ENCODE measurements at regions not wholly inside any gene's neighbourhood (a gene's known extent, or its start where the extent isn't known, plus 50 kb on each side); places are given as distances from the start of the nearest gene placed in this dataset.
"Not testable (repeated sequence)": the region's sequence is repeated elsewhere in the genome, so short reads cannot be mapped to it uniquely, and the experiment has no call there.

- DNase-seq: no peak
These were observed 174.3 kb downstream of the CPS1 start for GRCh38 chr2:210730672-210731071.

DNA sequence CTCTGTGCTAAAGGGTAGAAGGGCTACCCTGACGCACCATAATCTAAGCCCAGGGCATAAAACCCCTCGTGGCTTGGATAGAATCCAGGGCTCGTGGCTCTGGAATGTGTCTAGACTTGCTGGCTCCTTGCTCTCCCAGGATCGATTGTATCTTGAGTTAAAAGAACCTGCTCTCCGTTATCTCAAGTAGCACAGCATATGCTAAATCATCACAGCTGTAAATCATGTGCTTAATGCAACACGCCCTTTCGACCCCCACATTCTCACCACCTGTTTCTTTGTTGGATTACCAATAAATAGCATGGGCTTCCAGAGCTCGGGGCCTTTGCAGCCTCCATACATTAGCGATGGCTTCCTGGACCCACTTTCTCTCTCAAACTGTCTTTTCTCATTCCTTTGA, 190.4 kb downstream of the CPS1 start:
- DNase-seq: not testable (repeated sequence)

- DNase-seq: no peak
These were observed 196.1 kb downstream of the CPS1 start for GRCh38 chr2:210752532-210752931.

GRCh38 chr2:210753386-210753785, 197.0 kb downstream of the CPS1 start:
- no peak for DNase-seq

- DNase-seq: no peak
These were observed 200.5 kb downstream of the CPS1 start for GRCh38 chr2:210756855-210757254.

DNA sequence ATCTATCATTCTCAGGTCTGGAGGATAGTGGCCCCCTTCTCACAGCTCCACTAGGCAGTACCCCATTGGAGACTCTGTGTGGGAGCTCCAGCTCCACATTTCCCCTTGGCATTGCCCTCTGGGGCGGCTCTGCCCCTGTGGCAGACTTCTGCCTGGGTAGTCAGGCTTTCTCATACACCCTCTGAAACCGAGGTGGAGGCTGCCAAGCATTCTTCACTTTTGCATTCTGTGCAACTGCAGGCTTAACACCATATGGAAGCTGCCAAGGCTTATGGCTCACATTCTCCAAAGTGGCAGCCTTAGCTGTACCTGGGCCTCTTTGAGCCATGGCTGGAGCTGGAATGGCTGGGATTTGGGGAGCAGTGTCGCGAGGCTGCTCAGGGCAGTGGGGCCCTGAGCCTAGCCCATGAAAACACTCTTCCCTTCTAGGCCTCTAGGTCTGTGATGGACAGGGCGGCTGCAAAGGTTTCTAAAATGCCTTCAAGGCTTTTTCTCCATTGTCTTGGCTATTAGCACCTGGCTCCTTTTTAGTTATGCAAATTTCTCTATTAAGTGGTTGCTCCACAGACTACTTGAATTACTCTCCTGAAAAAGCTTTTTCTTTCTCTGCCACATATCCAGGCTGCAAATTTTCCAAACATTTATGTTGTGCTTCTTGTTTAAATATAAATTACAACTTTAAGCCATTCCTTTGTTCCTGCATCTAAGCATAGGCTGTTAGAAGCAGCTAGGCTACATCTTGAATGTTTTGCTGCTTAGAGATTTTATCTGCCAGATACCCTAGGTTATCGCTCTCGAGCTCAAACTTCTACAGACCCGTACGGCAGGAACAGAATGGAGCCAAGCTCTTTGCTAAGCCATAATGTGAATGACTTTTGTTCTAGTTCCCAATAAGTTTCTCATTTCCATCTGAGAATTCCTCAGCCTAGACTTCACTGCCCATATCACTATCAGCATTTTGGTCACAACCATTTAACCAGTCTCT, 206.5 kb downstream of the CPS1 start:
- DNase-seq: no peak

GRCh38 chr2:210768329-210768910, 212.0 kb downstream of the CPS1 start:
- DNase-seq: no peak

DNA sequence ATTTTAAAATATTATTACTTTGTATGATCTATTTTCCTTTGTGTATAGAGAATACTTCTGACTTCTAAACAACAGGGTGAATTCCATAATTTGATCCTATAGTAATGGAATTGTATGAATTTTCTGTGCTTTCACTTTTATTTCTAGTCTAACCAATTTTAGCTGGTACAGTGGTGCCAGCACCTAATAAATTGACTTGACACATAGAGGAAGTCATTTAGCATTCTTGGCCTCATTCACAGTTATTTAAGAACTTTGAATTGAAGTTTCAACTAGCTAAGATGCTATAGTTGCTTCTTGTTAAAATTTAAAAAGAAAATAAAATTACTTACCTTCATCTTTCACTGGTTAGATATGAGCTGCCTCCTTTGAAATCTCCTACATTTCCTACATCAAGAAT, 220.4 kb downstream of the CPS1 start:
- no peak for DNase-seq

GRCh38 chr2:210782222-210782621, 225.8 kb downstream of the CPS1 start:
- no peak for DNase-seq

- not testable (repeated sequence) for DNase-seq
These were observed 231.4 kb downstream of the CPS1 start for GRCh38 chr2:210787831-210788230.

DNA sequence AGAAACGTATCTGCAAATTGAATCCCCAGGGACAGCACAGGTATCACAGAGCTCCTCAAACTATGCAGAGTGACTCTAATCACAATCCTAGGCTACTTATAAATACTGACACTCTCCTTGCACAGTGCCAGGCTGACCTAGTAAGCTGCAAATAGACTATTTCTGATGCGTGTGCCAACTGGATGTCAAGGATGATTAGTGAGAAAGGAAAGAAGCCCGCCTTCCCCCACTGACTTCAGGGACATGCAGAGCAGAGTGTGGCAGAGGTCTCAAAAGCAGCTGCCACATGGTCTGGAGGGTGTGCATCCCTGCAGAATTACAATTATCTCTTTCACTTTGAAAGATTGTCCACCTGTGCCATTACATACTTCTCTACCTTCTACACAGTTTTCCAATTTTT, 235.6 kb downstream of the CPS1 start:
- no peak for DNase-seq

DNA sequence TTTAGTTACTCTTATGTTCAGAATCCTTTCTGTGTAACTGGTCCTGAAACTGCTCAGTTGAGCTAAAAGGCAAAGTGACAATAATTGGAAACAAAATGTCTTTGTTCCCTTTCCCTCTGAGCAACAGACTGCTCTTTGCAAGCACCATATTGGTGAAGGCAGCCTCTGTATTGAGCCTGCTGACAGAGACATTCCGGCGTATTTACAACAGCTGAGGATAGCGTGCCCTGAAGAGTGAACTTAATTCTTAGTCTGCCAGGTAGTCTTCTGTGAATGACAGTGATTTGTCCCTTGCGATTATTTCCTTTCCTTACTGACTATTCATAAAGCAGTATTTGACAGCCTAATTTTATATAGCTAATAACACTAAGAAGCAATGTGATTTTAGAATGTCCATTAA, 239.1 kb downstream of the CPS1 start:
- DNase-seq: no peak

GRCh38 chr2:210798180-210798579, 241.8 kb downstream of the CPS1 start:
- no peak for DNase-seq

GRCh38 chr2:210814251-210815025, 258.0 kb downstream of the CPS1 start:
- no peak for DNase-seq

GRCh38 chr2:210816769-210817168, 260.4 kb downstream of the CPS1 start:
- no peak for DNase-seq

DNA sequence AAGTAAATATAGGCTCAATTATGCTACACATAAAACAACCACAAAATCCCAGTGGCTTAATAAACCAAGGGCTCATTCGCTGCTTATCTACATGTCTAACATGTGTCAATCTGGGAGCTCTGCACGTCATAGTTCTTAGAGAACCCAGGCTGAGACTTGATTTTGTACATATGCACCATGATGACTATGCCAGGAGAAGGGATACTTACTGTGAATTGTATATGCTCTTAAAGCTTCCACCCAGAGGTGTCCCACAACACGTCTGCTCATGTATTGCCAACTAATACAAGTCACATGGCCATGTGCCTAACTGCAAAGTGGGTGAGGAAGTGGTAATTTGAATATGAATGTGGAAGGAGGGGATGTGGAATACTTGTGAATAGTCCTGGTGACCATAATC, 262.1 kb downstream of the CPS1 start:
- DNase-seq: no peak

DNA sequence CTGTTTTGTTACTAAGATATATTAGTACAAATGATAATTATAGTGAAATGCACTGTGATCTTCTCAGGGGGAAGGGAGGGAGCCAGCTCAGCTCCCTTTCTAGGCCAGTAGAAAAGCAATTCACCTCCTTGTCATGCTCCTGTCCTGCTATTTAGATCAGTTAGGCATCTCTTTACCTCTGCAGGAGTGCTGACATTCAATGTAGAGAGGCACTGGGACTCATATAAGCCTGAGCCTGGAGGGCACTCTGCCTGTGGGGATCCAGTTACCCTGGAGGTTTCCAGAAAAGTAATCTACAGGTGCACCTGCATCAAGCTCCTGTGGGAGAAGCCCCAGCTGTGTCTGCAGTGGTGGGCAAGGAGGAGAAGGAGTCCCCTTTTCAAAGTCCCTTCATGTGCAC, 277.0 kb downstream of the CPS1 start:
- no peak for DNase-seq

- DNase-seq: no peak
These were observed 282.6 kb downstream of the CPS1 start for GRCh38 chr2:210839034-210839433.

GRCh38 chr2:210839450-210839849, 283.1 kb downstream of the CPS1 start:
- DNase-seq: no peak

DNA sequence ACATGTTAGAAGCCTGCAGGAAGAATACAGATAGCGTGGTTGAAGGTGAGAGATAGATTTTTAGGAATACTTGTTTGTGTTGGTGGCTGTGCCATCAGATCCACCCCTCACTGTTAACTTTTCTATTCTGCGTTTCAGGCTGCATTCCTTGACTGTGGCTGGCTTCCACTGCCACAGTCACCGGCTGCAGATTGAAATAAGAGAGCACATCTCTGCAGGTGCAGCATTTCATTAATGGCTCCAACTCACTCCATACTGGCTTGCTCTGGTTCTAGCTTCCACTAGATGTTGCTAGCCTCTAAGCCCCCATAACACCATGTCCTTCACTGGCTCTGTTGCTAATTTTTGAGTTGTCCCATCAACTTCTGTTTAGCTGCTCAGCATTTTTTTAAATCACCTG, 286.5 kb downstream of the CPS1 start:
- DNase-seq: no peak

GRCh38 chr2:210844016-210844415, 287.6 kb downstream of the CPS1 start:
- DNase-seq: no peak

- DNase-seq: no peak
These were observed 302.9 kb downstream of the CPS1 start for GRCh38 chr2:210859314-210859713.

DNA sequence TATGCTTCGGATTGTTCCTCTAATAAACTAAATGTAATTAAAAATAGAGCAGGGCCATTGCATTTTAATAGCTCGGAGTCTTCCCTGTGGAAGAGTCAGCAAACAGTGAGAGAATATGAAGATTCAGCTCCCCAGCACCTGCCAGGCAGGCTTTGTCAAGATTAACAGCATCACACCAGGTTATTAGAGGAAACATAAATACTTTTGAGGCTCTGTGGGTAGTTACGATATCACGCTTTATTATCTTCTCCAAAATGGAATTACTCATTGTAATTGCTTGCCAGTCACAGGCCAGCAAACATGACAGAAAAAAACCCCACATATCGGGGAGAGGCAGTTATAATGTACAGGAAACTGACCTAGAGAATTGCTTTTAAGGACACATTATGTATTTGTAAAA, 303.9 kb downstream of the CPS1 start:
- no peak for DNase-seq

All from NCI-H2107 (cell line).